ENCODE measurements at regions not wholly inside any gene's neighbourhood (a gene's known extent, or its start where the extent isn't known, plus 50 kb on each side); places are given as distances from the start of the nearest gene placed in this dataset.

DNA sequence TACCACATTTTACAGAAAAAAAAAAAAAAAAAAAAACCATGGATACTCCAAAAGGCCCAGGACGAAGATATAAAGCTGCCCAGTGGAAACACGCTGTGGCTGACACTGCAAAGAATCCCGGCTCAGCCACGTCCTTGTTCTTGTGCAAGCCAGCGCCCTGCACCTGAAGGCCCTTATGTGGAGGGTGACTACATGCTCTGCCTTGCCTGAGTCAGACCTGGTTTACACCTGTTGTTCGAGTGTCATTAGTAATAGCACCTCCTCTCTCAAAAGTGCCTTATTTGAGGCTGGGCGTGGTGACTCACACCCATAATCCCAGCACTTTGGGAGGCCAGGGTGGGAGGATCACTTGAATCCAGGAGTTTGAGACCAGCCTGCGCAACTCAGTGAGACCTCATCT lies 54.3 kb upstream of the ZSWIM6 start:
- no peaks in the 10 kb centered on the region for H3K4me1 ChIP-seq (replicated peaks in 1 of 2; ENCODE audit: control insufficient read depth in 2 of 2, insufficient read depth in 2 of 2, low read length in 2 of 2)
- in situ Hi-C loops (cut with MboI): no loop called here
- no peak overlapping the region for H2AFZ ChIP-seq (ENCODE audit: low read depth, low read length)
- no peaks in the 10 kb centered on the region for H3K79me2 ChIP-seq (ENCODE audit: control insufficient read depth, insufficient read depth, low read length)
- ATAC-seq: no peak
- POLR2A ChIA-PET: no interaction called here
- BruUV-seq (replicated peaks): no TSS peak
- peaks cover 0 to 5% of the 10 kb centered on the region in 2 experiments; a peak in 2 of 5 replicates for H3K27me3 ChIP-seq (ENCODE audit: control insufficient read depth in 2 of 2, insufficient read depth in 2 of 2, low read length in 2 of 2)
- H4K20me1 ChIP-seq (replicated peaks; ENCODE audit: control insufficient read depth, insufficient read depth, low read length): no peaks in the 10 kb centered on the region
- H3K4me3 ChIP-seq: no peak overlapping the region
- no peak overlapping the region for H3K27ac ChIP-seq (ENCODE audit: extremely low read depth, low read depth, low read length)
- no peak overlapping the region for H3K4me2 ChIP-seq (ENCODE audit: insufficient read depth, low read length)
- intact Hi-C loops (cut with micrococcal nuclease): no loop called here
- 2% methylated on average over 8 of the region's 8 CpGs for whole genome bisulfite sequencing (ENCODE audit: insufficient coverage, low coverage, missing lambda C conversion rate)
- FAIRE-seq: no peak
- no peaks in the 10 kb centered on the region for H3K9me3 ChIP-seq (replicated peaks; ENCODE audit: control insufficient read depth, insufficient read depth, low read depth, low read length)
- H3K36me3 ChIP-seq (ENCODE audit: control insufficient read depth, insufficient read depth, low read length): no peaks in the 10 kb centered on the region
- no peak overlapping the region for H3K9ac ChIP-seq (ENCODE audit: insufficient read depth in 1 of 2, low read depth in 2 of 2, low read length in 2 of 2)
- CTCF ChIA-PET (ENCODE audit: low intra/inter-chr PET ratio): interaction anchor here (0.6 kb wide), 1 partner anchor 689 kb away, joined by 7 read pairs; no protein-coding TSS in a partner anchor
- TF ChIP-seq ZFPM2 (CRISPR knock-in tag; IDR thresholded peaks at IDR 0.05) (no peak), CBX3 (IDR thresholded peaks at IDR 0.05; ENCODE audit: borderline replicate concordance in 1 of 2, low read length in 2 of 2) (no peak), SUPT5H (IDR thresholded peaks at IDR 0.05) (no peak), DMBX1 (CRISPR knock-in tag; IDR thresholded peaks at IDR 0.05; ENCODE audit: borderline replicate concordance) (no peak), BRF1 (IDR thresholded peaks at IDR 0.05; ENCODE audit: borderline replicate concordance, extremely low read depth, insufficient read length) (no peak), ZNF766 (CRISPR knock-in tag; conservative IDR thresholded peaks at IDR 0.05) (no peak), TCFL5 (CRISPR knock-in tag; conservative IDR thresholded peaks at IDR 0.05) (no peak), ZNF76 (CRISPR knock-in tag; IDR thresholded peaks at IDR 0.05; ENCODE audit: borderline replicate concordance) (no peak), KLF1 (tag; IDR thresholded peaks at IDR 0.05) (no peak), HEY1 (CRISPR knock-in tag; IDR thresholded peaks at IDR 0.05; ENCODE audit: borderline replicate concordance) (no peak)
- TF ChIP-seq, protein P1, sequence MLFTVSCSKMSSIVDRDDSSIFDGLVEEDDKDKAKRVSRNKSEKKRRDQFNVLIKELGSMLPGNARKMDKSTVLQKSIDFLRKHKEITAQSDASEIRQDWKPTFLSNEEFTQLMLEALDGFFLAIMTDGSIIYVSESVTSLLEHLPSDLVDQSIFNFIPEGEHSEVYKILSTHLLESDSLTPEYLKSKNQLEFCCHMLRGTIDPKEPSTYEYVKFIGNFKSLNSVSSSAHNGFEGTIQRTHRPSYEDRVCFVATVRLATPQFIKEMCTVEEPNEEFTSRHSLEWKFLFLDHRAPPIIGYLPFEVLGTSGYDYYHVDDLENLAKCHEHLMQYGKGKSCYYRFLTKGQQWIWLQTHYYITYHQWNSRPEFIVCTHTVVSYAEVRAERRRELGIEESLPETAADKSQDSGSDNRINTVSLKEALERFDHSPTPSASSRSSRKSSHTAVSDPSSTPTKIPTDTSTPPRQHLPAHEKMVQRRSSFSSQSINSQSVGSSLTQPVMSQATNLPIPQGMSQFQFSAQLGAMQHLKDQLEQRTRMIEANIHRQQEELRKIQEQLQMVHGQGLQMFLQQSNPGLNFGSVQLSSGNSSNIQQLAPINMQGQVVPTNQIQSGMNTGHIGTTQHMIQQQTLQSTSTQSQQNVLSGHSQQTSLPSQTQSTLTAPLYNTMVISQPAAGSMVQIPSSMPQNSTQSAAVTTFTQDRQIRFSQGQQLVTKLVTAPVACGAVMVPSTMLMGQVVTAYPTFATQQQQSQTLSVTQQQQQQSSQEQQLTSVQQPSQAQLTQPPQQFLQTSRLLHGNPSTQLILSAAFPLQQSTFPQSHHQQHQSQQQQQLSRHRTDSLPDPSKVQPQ (CRISPR knock-in tag; IDR thresholded peaks at IDR 0.05; ENCODE audit: borderline replicate concordance): no peak
- TF ChIP-seq, protein P2, sequence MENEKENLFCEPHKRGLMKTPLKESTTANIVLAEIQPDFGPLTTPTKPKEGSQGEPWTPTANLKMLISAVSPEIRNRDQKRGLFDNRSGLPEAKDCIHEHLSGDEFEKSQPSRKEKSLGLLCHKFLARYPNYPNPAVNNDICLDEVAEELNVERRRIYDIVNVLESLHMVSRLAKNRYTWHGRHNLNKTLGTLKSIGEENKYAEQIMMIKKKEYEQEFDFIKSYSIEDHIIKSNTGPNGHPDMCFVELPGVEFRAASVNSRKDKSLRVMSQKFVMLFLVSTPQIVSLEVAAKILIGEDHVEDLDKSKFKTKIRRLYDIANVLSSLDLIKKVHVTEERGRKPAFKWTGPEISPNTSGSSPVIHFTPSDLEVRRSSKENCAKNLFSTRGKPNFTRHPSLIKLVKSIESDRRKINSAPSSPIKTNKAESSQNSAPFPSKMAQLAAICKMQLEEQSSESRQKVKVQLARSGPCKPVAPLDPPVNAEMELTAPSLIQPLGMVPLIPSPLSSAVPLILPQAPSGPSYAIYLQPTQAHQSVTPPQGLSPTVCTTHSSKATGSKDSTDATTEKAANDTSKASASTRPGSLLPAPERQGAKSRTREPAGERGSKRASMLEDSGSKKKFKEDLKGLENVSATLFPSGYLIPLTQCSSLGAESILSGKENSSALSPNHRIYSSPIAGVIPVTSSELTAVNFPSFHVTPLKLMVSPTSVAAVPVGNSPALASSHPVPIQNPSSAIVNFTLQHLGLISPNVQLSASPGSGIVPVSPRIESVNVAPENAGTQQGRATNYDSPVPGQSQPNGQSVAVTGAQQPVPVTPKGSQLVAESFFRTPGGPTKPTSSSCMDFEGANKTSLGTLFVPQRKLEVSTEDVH (IDR thresholded peaks at IDR 0.05; ENCODE audit: low read depth, partially characterized antibody): no peak
- no peaks in the 10 kb centered on the region for H3K9me1 ChIP-seq (ENCODE audit: control insufficient read depth, insufficient read depth, low read length)
- DNase-seq (ENCODE audit: extremely low read depth in 1 of 4, low spot score in 3 of 4): no peak

Measured in K562 (cell line).